ENCODE measurements at regions not wholly inside any gene's neighbourhood (a gene's known extent, or its start where the extent isn't known, plus 50 kb on each side); places are given as distances from the start of the nearest gene placed in this dataset.

- POLR2A ChIA-PET, result no interaction called here
- BruUV-seq (replicated peaks), result no TSS peak
- no peak for DNase-seq (ENCODE audit: extremely low read depth in 1 of 4, low spot score in 3 of 4)
- H2AFZ ChIP-seq (ENCODE audit: low read depth, low read length), result no peak overlapping the region
- no peaks in the 10 kb centered on the region for H4K20me1 ChIP-seq (replicated peaks; ENCODE audit: control insufficient read depth, insufficient read depth, low read length)
- H3K27me3 ChIP-seq (ENCODE audit: control insufficient read depth in 2 of 2, insufficient read depth in 2 of 2, low read length in 2 of 2), result no peaks in the 10 kb centered on the region
- in situ Hi-C loops (cut with MboI) (no loop called here), intact Hi-C loops (cut with micrococcal nuclease) (no loop called here)
- no peak for TF ChIP-seq TGIF2 (CRISPR knock-in tag; IDR thresholded peaks at IDR 0.05)
- no peak for TF ChIP-seq TSC22D4 (tag; IDR thresholded peaks at IDR 0.05)
- no peak for TF ChIP-seq MTA3 (IDR thresholded peaks at IDR 0.05; ENCODE audit: borderline replicate concordance)
- no peak for TF ChIP-seq KDM2B (CRISPR knock-in tag; IDR thresholded peaks at IDR 0.05)
- TF ChIP-seq ZKSCAN8 (CRISPR knock-in tag; IDR thresholded peaks at IDR 0.05), result no peak
- TF ChIP-seq TFE3 (CRISPR knock-in tag; IDR thresholded peaks at IDR 0.05), result no peak
- no peak for TF ChIP-seq ZNF277 (CRISPR knock-in tag; IDR thresholded peaks at IDR 0.05; ENCODE audit: borderline replicate concordance)
- no peak overlapping the region for H3K27ac ChIP-seq (ENCODE audit: extremely low read depth, low read depth, low read length)
- no CpG with 5 or more reads among the region's 1 CpG for WGBS (ENCODE audit: insufficient coverage, low coverage, missing lambda C conversion rate)
- CTCF ChIA-PET (ENCODE audit: low intra/inter-chr PET ratio), result no interaction called here
- no peak overlapping the region for H3K4me3 ChIP-seq
- FAIRE-seq, result no peak
- no peaks in the 10 kb centered on the region for H3K79me2 ChIP-seq (ENCODE audit: control insufficient read depth, insufficient read depth, low read length)
- no peak for ATAC-seq
- no peaks in the 10 kb centered on the region for H3K9me3 ChIP-seq (replicated peaks; ENCODE audit: control insufficient read depth, insufficient read depth, low read depth, low read length)
- H3K9me1 ChIP-seq (ENCODE audit: control insufficient read depth, insufficient read depth, low read length), result no peaks in the 10 kb centered on the region
- H3K9ac ChIP-seq (ENCODE audit: insufficient read depth in 1 of 2, low read depth in 2 of 2, low read length in 2 of 2), result no peak overlapping the region
- H3K36me3 ChIP-seq (ENCODE audit: control insufficient read depth, insufficient read depth, low read length), result no peaks in the 10 kb centered on the region
- H3K4me1 ChIP-seq (replicated peaks in 1 of 2; ENCODE audit: control insufficient read depth in 2 of 2, insufficient read depth in 2 of 2, low read length in 2 of 2), result no peaks in the 10 kb centered on the region
- no peak overlapping the region for H3K4me2 ChIP-seq (ENCODE audit: insufficient read depth, low read length)
These were observed 161.3 kb downstream of the RPL10L start for GRCh38 chr14:46490238-46490685.

Measured in K562 (cell line).